ENCODE measurements at regions not wholly inside any gene's neighbourhood (a gene's known extent, or its start where the extent isn't known, plus 50 kb on each side); places are given as distances from the start of the nearest gene placed in this dataset.
"Not testable (repeated sequence)": the region's sequence is repeated elsewhere in the genome, so short reads cannot be mapped to it uniquely, and the experiment has no call there.

DNA sequence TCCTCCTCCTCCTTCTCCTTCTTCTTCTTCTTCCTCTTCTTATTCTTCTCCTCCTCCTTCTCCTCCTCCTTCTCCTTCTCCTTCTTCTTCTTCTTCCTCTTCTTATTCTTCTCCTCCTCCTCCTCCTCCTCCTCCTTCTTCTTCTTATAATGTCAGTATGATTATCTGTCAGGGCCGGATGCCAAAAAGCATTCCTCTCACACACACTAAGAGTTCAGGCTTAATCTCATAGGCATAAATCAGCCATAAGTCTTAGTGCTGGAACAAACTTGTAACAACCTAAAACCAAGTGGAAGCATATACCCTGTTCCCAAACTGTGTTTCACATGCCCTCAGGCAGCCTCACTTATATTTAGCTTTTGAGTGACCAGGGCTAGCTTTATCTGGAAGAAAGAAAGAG is 240.3 kb downstream of the LMX1A start:
- intact Hi-C loops (cut with DNase I; ENCODE audit: low total_unique reads), result no loop called here
- DNase-seq (ENCODE audit: low spot score in 2 of 2), result no peak
- TF ChIP-seq POLR2A (IDR thresholded peaks at IDR 0.05), result no peak
- no peak for TF ChIP-seq CTCF (IDR thresholded peaks at IDR 0.05)
- WGBS, 2 donors, result 48 to 52% methylated on average over 1 of the region's 1 CpG
- H3K4me3 ChIP-seq (ENCODE audit: low read depth, poor library complexity, severe bottlenecking), result no peak overlapping the region

DNA sequence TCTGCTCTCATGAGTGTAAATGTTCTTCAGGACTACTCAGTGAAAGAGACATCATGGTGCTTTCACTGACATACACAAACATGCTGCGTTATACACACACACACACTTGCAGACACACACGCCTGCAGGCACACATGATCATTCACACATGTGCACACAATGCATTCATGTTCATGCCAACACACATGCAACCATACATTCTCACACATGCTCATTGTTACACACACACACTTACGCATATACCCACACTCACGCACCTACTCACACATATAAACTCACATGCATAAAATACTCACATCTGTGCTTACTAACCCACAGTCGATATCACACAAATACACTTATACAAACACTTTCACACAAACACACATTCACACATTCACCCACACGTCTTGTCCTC is 241.6 kb downstream of the LMX1A start:
- no peak for DNase-seq (ENCODE audit: low spot score in 2 of 2)
- no peak overlapping the region for H3K4me3 ChIP-seq (ENCODE audit: low read depth, poor library complexity, severe bottlenecking)
- no peak for TF ChIP-seq POLR2A (IDR thresholded peaks at IDR 0.05)
- no peak for TF ChIP-seq CTCF (IDR thresholded peaks at IDR 0.05)
- 74 to 80% methylated on average over 6 of the region's 6 CpGs for WGBS, 2 donors
- intact Hi-C loops (cut with DNase I; ENCODE audit: low total_unique reads), result no loop called here

- 19 to 24% methylated on average over 14 of the region's 14 CpGs for WGBS, 2 donors
- H3K4me3 ChIP-seq (ENCODE audit: low read depth, poor library complexity, severe bottlenecking), result no peak overlapping the region
- DNase-seq (ENCODE audit: low spot score in 2 of 2), result peak in 1 of 2 donors; percentile 33
- TF ChIP-seq CTCF (IDR thresholded peaks at IDR 0.05) (peak in 1 of 3 donors; percentile 18), POLR2A (IDR thresholded peaks at IDR 0.05) (no peak)
- intact Hi-C loops (cut with DNase I; ENCODE audit: low total_unique reads), result no loop called here
Observed at GRCh38 chr1:165114022-165114888, 242.3 kb downstream of the LMX1A start.

DNA sequence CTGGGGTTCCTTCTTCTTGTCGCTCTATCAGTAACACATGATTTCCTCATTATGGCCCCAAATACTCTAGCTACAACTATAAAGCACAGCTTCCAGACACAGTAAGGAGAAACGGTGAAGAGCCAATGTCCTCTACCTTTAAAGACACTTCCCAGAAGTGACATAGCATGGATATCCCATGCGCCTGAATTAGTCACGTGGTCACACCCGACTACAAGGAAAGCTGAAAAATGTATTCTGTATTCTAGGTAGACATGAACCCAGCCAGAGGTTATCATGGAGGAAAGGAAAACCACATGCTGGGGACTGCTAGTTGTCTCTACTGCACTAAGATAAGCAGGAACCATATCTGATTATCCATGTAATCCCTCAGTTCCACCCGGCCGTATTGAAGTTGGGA is 244.3 kb downstream of the LMX1A start:
- DNase-seq (ENCODE audit: low spot score in 2 of 2), result no peak
- TF ChIP-seq CTCF (IDR thresholded peaks at IDR 0.05), result no peak
- no peak for TF ChIP-seq POLR2A (IDR thresholded peaks at IDR 0.05)
- 82 to 87% methylated on average over 7 of the region's 7 CpGs for WGBS, 2 donors
- intact Hi-C loops (cut with DNase I; ENCODE audit: low total_unique reads), result no loop called here
- H3K4me3 ChIP-seq (ENCODE audit: low read depth, poor library complexity, severe bottlenecking), result no peak overlapping the region

DNA sequence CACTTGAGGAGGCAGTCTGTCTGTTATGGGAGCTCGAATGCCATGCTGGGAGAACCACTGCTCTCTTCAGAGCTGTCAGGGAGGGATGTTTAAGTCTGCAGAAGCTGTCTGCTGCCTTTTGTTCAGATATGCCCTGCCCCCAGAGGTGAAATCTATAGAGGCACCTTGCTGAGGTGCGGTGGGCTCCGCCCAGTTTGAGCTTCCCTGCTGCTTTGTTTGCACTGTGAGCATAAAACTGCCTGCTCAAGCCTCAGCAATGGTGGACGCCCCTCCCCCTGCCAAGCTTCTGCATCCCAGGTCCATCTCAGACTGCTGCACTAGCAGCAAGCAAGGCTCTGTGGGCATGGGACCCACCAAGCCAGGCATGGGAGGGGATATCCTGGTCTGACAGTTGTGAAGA is 247.5 kb downstream of the LMX1A start:
- WGBS, 2 donors, result 68 to 83% methylated on average over 3 to 4 of the region's 4 CpGs
- TF ChIP-seq POLR2A (IDR thresholded peaks at IDR 0.05) (no peak), CTCF (IDR thresholded peaks at IDR 0.05) (no peak)
- intact Hi-C loops (cut with DNase I; ENCODE audit: low total_unique reads), result no loop called here
- H3K4me3 ChIP-seq (ENCODE audit: low read depth, poor library complexity, severe bottlenecking), result no peak overlapping the region
- DNase-seq (ENCODE audit: low spot score in 2 of 2), result no peak

DNA sequence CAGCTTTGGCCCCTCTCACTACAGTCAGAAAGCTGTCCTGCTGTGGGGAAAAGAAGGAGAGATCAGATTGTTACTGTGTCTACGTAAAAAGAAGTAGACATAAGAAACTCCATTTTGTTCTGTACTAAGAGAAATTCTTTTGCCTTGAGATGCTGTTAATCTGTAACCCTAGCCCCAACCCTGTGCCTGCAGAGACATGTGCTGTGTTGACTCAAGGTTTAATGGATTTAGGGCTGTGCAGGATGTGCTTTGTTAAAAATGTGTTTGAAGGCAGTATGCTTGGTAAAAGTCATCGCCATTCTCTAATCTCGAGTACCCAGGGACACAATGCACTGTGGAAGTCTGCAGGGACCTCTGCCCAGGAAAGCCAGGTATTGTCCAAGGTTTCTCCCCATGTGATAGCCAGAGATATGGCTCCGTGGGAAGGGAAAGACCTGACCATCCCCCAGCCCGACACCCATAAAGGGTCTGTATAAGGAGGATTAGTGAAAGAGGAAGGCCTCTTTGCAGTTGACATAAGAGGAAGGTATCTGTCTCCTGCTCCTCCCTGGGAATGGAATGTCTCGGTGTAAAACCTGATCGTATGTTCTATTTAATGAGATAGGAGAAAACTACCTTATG is 263.9 kb downstream of the LMX1A start:
- WGBS, 2 donors, result 65 to 69% methylated on average over 7 of the region's 7 CpGs
- DNase-seq (ENCODE audit: low spot score in 2 of 2); H3K4me3 ChIP-seq (ENCODE audit: low read depth, poor library complexity, severe bottlenecking): not testable (repeated sequence)
- intact Hi-C loops (cut with DNase I; ENCODE audit: low total_unique reads), result loop anchor here (5.0 to 10.0 kb wide), 2 partner anchors 180 to 1072 kb away; partner anchors contain the start of gene FAM78B

Data from lower leg skin (tissue), 4 donors.